NAMALWA (cell line): ENCODE measurements at regions not wholly inside any gene's neighbourhood (a gene's known extent, or its start where the extent isn't known, plus 50 kb on each side); places are given as distances from the start of the nearest gene placed in this dataset.

ENCODE experiments used
- DNase-seq: peaks from one replicate; pipeline ENCODE4 v3.0.0-alpha.2; 2015; ENCODE audit warnings: low spot score

GRCh38 chr2:7594211-7594610 is 677.0 kb downstream of the RNF144A start:
- DNase-seq: no peak

DNA sequence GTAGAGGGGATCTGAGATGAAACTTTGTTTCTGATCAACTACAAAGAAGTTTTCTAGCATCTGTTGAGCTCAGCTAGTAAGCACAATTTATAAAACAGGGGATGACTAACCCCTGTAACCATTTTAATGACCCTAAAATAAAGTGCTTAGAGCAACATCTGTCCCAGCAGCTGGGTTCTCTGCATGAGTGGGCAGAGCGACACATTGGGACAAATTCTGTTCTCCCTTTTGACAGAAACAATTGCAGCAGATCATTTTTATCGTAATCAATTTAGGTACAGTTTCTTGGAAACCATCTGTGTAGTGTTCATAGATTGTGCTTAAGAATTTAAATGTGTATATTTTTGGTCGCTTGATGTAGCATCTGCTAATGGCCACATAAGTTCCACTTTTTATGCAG is 678.0 kb downstream of the RNF144A start:
- peak; percentile 74 for DNase-seq

GRCh38 chr2:7598402-7598801 is 681.2 kb downstream of the RNF144A start:
- DNase-seq: no peak

DNA sequence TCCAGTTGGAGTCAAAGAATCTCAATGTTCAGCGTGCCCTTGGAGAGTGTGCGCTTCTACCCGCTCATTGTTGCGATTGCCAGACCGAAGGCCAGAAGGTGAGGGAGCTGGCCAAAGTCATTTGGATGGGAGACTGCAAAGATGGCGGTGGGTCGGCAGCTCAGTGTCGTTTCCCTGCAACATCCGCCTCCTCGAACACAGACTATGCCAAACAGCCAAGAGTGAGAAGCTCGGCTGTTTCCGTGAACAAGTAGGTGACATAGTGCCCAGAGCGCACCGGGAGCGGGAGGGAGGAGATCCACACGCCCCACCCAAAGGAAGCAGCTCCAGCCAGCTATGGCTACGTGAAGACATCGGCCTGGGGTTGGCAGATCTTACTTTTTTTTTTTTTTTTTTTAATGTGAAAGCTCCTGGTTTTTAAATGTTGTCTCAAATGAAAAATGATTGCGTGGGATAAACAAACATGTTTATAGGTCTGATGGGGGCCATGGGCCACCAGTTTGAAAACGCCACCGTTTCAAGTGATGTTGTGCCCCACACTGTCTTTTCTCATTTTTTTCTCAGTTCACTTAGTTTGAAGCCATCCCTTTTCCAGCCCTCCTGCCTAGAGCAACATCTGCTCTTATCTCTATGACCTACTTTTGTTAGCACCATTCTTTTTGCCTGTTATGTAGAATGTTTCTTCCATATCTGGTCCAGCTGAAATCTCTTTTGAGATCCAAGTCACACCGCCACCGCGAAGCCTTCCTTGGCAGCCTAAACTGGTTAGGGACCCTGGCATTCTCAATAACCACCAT is 682.4 kb downstream of the RNF144A start:
- DNase-seq: no peak

DNA sequence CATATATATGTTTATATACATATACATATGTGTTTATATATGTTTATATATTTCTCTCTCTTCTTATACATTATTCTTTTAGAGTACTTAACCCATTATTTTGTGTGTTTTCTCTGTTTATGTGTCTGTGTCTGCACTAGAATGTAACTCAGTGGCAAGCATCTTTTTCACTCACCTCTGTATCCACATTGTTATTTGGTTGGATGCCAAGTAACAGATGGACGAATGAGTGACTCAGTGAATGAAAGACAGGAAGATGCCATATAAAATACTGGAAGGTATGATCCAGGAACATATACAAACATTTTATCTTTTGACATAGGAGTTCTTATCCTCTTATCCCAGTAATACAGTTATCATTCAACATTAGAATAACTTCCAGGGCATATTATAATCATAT is 684.8 kb downstream of the RNF144A start:
- no peak for DNase-seq

DNA sequence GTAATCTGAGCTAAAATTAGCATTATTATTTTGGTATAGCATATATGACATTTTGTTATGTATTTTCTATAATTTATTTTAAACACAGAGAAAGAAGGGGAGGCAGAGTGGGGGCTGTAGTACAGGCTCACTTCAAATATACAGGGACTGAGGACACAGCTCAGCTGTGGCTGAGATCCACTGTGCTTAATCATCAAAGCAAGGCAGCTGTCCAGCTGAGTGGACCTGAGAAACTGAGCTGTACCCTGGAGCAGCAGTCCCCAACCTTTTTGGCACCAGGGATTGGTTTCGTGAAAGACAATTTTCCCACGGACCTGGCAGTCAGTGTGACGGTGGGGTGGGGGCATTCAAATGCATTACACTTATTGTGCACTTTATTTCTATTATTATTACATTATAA is 687.2 kb downstream of the RNF144A start:
- no peak for DNase-seq

DNA sequence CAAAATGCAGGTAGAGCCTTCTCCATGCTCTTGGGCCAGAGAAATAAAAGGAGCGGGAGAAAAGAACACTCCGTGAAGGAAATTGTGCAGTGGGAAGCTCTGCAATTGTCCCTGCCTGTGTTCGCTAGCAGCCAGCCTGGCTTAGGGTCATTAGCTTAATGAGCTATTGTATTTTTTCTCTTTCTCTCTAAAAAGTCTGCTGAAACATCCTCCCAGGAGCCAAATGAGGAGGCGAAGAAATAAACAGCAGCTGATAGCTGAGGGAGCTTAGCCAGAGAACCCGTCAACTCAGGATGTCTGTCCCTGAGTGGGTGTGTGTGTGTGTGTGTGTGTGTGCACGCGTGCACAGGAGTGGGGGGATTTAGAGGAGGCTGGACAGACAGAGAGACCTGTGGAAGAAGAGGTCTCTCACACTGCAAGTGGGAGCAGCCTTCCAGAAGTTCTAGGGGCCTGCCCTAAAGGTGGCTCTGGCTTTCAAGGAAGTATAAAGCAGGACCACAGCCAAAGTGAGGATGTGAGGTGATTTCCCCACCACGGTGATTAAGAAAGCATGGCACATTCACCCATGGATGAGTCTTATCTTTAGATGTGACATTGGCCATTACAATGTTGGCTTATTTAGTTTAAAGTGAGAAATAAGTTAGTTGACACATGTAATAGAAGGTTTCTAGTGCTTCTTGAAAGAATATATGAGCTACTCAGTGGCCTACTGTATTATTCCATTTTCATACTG is 690.4 kb downstream of the RNF144A start:
- no peak for DNase-seq

- no peak for DNase-seq
Observed at GRCh38 chr2:7609556-7609955, 692.3 kb downstream of the RNF144A start.

GRCh38 chr2:7609974-7610373 is 692.8 kb downstream of the RNF144A start:
- DNase-seq: no peak

DNA sequence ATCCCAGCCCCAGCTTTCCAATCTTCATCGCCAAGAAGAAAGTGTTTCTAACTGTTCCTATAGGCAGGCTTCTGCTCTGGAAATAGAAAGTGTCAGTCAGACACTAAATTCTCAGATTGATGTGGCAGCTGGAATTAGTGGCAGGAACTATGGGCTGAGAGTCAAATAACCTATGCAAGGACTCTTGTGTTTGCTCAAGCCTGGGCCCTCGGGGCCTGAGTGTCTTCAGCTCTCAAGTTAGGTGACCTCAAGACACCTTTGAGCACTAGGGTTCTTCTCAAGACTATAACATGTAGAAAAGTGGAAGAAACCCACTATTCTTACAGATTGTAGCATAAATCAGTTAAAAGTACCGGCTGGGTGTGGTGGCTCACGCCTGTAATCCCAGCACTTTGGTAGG is 694.5 kb downstream of the RNF144A start:
- DNase-seq: no peak

DNA sequence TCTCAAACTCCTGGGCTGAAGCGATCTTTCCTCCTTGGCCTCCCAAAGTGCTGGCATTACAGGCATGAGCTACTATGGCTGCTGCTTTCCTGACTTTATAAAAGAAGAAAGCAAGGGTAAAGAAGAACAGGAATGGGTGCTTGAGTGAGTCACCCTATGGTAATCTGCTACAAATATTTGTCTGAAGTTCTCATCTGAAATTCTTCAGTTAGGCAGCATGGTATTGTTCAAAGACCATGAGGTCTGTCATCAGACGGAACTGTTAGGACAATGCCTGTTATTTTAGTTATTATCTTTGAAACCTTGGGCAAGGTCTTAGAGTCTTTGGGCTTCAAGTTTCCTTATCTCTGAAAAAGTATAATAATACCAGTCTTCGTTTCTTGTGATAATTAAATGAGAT is 695.8 kb downstream of the RNF144A start:
- no peak for DNase-seq

GRCh38 chr2:7613831-7614230 is 696.6 kb downstream of the RNF144A start:
- no peak for DNase-seq

DNA sequence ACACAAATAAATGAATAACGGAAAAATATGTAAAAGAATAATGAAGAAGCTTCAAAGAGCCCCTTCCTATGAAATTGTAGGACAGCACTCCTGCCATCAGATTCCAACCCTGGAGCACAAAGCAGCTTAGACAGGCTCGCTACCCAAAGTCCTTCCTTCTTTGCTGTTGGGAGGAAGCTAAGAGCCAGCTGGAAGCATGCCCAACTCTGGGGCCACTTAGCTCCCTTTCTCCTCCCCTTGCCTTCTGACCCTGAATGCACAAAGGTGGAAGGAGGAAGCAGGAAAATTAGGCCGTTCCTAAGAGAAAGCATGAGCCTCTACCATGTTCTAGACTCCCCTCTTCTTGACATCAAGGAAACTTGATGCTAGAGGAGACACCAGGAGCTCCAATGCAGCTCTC is 700.8 kb downstream of the RNF144A start:
- DNase-seq: no peak

- DNase-seq: no peak
Observed at GRCh38 chr2:7619203-7619970, 702.2 kb downstream of the RNF144A start.

- DNase-seq: no peak
Observed at GRCh38 chr2:7620255-7620654, 703.0 kb downstream of the RNF144A start.

DNA sequence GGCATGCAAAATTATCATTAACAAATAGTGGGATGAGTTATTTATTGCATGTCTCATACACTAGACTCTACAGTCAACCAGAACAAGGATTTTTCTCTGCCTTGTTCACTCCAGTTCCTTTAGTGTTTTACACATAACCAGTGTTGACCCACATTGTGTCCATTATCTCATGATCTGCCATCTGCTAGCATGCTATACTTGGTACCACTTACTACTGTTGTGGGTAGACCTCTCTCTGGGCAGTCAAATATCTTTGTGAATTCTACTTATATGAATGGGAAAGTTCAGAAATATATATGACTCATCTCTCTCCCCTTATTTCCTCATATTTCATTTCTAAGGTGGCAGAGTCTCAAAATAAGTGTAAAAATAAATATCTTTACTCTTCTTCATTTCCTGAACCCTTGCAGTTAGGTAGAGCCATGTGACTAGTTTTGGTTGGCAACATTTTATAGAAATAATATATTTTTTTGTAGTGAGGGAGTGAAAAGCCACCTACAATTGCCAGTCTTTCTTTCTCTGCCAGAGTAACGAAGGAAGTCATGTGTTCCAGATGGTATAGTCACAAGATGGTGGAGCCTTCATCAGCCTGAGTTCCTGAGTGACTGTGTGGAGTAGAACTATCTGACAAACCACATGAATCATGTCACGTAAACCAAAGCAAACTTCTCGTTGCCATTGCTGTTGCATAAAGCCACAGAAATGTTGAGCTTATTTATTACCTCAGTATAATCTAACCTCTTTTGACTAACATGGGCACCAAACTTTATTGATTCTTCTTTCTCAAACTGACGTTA is 704.0 kb downstream of the RNF144A start:
- no peak for DNase-seq

- DNase-seq: peak; percentile 66
Observed at GRCh38 chr2:7625392-7626138, 708.4 kb downstream of the RNF144A start.

- DNase-seq: no peak
Observed at GRCh38 chr2:7626139-7626537, 708.9 kb downstream of the RNF144A start.

GRCh38 chr2:7627583-7627982 is 710.4 kb downstream of the RNF144A start:
- no peak for DNase-seq

GRCh38 chr2:7632420-7632819 is 715.2 kb downstream of the RNF144A start:
- no peak for DNase-seq

- peak; percentile 37 for DNase-seq
Observed at GRCh38 chr2:7633566-7634153, 716.4 kb downstream of the RNF144A start.
